Spleen (tissue), 7 donors: ENCODE measurements at regions not wholly inside any gene's neighbourhood (a gene's known extent, or its start where the extent isn't known, plus 50 kb on each side); places are given as distances from the start of the nearest gene placed in this dataset.

Experiments
- POLR2A ChIP-seq, 3 donors: fragments of 450-650 bp; IDR thresholded peaks; one replicate each; pipeline ENCODE4 v1.5.1; 2017; ENCODE audit warnings: antibody characterized with exemption in 3 of 3, mild to moderate bottlenecking in 1 of 3
- POLR2AphosphoS5 ChIP-seq, 3 donors: sonication (generic); formaldehyde crosslinking; IDR thresholded peaks; one replicate each; pipeline ENCODE4 v1.5.1; 2017; ENCODE audit warnings: antibody characterized with exemption in 3 of 3
- TF ChIP-seq, protein P1 (sequence below), 11 experiments: fragments of 200-600 bp in 7 of 11; fragments of 450-650 bp in 4 of 11; sonication (generic) in 4 of 11; IDR thresholded peaks in 8 of 11; conservative IDR thresholded peaks in 3 of 11; 1 replicate in 7 of 11; 2 replicates in 4 of 11; pipeline versions ENCODE4 v1.4.0 to v1.8.0; 2016 to 2021; ENCODE audit warnings: antibody characterized with exemption in 11 of 11, inconsistent platforms in 4 of 11, mild to moderate bottlenecking in 1 of 11
- donor health status: DM: no; HTN: no; CAD: no; lungs with moderate emphysema.
- donor health status: DM: no; HTN: no; CAD: no.
- donor health status: DM: no; HTN: no; CAD: no.

DNA sequence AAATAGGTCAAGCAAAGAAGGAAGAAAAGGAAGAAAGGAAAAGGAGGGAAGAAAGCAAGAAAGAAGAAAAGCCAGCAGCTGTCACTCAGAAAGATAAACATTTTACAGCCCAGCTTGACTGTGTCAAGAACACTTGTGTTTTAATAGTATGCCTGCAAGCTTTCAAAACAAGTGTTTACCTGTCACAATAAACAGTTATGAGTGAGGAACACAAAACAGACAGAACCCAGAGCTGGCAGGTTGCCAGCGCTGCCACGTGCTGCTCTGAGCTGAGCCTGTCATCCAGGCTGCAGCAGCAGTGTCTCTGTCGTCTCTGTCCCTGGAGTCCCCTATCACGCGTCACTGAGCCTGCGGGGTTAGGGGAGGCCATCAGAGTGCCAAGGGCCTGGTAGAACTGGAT, 827.6 kb upstream of the AUTS2 start:
- TF ChIP-seq, protein P1, sequence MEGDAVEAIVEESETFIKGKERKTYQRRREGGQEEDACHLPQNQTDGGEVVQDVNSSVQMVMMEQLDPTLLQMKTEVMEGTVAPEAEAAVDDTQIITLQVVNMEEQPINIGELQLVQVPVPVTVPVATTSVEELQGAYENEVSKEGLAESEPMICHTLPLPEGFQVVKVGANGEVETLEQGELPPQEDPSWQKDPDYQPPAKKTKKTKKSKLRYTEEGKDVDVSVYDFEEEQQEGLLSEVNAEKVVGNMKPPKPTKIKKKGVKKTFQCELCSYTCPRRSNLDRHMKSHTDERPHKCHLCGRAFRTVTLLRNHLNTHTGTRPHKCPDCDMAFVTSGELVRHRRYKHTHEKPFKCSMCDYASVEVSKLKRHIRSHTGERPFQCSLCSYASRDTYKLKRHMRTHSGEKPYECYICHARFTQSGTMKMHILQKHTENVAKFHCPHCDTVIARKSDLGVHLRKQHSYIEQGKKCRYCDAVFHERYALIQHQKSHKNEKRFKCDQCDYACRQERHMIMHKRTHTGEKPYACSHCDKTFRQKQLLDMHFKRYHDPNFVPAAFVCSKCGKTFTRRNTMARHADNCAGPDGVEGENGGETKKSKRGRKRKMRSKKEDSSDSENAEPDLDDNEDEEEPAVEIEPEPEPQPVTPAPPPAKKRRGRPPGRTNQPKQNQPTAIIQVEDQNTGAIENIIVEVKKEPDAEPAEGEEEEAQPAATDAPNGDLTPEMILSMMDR (IDR thresholded peaks at IDR 0.05 in 8 of 11, conservative IDR thresholded peaks at IDR 0.05 in 3 of 11), result no peak
- TF ChIP-seq POLR2A (IDR thresholded peaks at IDR 0.05) (no peak), POLR2AphosphoS5 (IDR thresholded peaks at IDR 0.05) (no peak)
